Astrocyte (in vitro differentiated cells and primary cell): ENCODE measurements at regions not wholly inside any gene's neighbourhood (a gene's known extent, or its start where the extent isn't known, plus 50 kb on each side); places are given as distances from the start of the nearest gene placed in this dataset.
"Not testable (repeated sequence)": the region's sequence is repeated elsewhere in the genome, so short reads cannot be mapped to it uniquely, and the experiment has no call there.

Experiments used
- DNase-seq: peaks from one replicate; pipeline ENCODE4 v3.0.0-alpha.2; 2010; ENCODE audit warnings: low read depth
- FAIRE-seq: peaks from 2 replicates; lab custom pipeline; 2011; peaks lifted over from hg19 to GRCh38; lab: Jason Lieb, UNC
- H2AFZ ChIP-seq: 2 replicates; pipeline ENCODE4 v1.6.0; 2012; ENCODE audit warnings: low read depth, low read length, inconsistent platforms
- H3K27ac ChIP-seq: 2 replicates; pipeline ENCODE4 v1.5.1; 2011; ENCODE audit warnings: low read depth, low read length, inconsistent platforms
- H3K27me3 ChIP-seq: 2 replicates; pipeline ENCODE4 v1.6.0; 2011; ENCODE audit warnings: low read length, inconsistent platforms; ENCODE audit not compliant: insufficient read depth
- H3K36me3 ChIP-seq: 2 replicates; pipeline ENCODE4 v1.5.1; 2011; ENCODE audit warnings: low read length, inconsistent platforms; ENCODE audit not compliant: insufficient read depth
- H3K4me1 ChIP-seq: 2 replicates; pipeline ENCODE4 v1.5.1; 2011; ENCODE audit warnings: low read length, inconsistent platforms; ENCODE audit not compliant: insufficient read depth
- H3K4me2 ChIP-seq: 2 replicates; pipeline ENCODE4 v1.6.0; 2012; ENCODE audit warnings: low read length, inconsistent platforms
- H3K4me3 ChIP-seq: 2 replicates; pipeline ENCODE4 v1.5.1; 2011; ENCODE audit warnings: low read depth, mild to moderate bottlenecking, low read length, inconsistent platforms; ENCODE audit not compliant: insufficient read depth
- H3K79me2 ChIP-seq: 2 replicates; pipeline ENCODE4 v1.6.0; 2012; ENCODE audit warnings: mild to moderate bottlenecking, low read length, inconsistent platforms; ENCODE audit not compliant: insufficient read depth
- H3K9ac ChIP-seq: 2 replicates; pipeline ENCODE4 v1.6.0; 2012; ENCODE audit warnings: mild to moderate bottlenecking, low read length, inconsistent platforms
- H3K9me3 ChIP-seq: 2 replicates; pipeline ENCODE4 v1.5.1; 2012; ENCODE audit warnings: low read depth, mild to moderate bottlenecking, low read length, inconsistent platforms; ENCODE audit not compliant: insufficient read depth
- H4K20me1 ChIP-seq: 2 replicates; pipeline ENCODE4 v1.6.0; 2012; ENCODE audit warnings: low read length, inconsistent platforms; ENCODE audit not compliant: insufficient read depth
- H3K27ac Mint-ChIP-seq: one replicate; pipeline ENCODE4 v1.8.0; 2021; ENCODE audit warnings: mild to moderate bottlenecking, mixed read lengths; ENCODE audit not compliant: unreplicated experiment
- H3K27me3 Mint-ChIP-seq: one replicate; pipeline ENCODE4 v1.8.0; 2021; ENCODE audit warnings: low read depth, mixed read lengths; ENCODE audit not compliant: unreplicated experiment
- H3K36me3 Mint-ChIP-seq: one replicate; pipeline ENCODE4 v1.8.0; 2021; ENCODE audit warnings: low read depth, mixed read lengths; ENCODE audit not compliant: unreplicated experiment
- H3K4me1 Mint-ChIP-seq: one replicate; pipeline ENCODE4 v1.8.0; 2021; ENCODE audit warnings: low read depth, mixed read lengths; ENCODE audit not compliant: unreplicated experiment
- H3K4me3 Mint-ChIP-seq: one replicate; pipeline ENCODE4 v1.8.0; 2021; ENCODE audit warnings: mild to moderate bottlenecking, moderate library complexity, mixed read lengths; ENCODE audit not compliant: unreplicated experiment
- H3K9me3 Mint-ChIP-seq: one replicate; pipeline ENCODE4 v1.8.0; 2021; ENCODE audit warnings: mild to moderate bottlenecking, mixed read lengths; ENCODE audit not compliant: unreplicated experiment
- EZH2 ChIP-seq: IDR thresholded peaks from 2 replicates; pipeline ENCODE4 v1.6.1; 2012; ENCODE audit warnings: mild to moderate bottlenecking, low read length, inconsistent platforms; ENCODE audit not compliant: insufficient read depth
- TF ChIP-seq, protein P1 (sequence below): IDR thresholded peaks from 2 replicates; pipeline ENCODE4 v1.5.1; 2011; ENCODE audit warnings: low read depth, mild to moderate bottlenecking, inconsistent platforms, low read length, moderate library complexity; ENCODE audit not compliant: insufficient read depth

DNA sequence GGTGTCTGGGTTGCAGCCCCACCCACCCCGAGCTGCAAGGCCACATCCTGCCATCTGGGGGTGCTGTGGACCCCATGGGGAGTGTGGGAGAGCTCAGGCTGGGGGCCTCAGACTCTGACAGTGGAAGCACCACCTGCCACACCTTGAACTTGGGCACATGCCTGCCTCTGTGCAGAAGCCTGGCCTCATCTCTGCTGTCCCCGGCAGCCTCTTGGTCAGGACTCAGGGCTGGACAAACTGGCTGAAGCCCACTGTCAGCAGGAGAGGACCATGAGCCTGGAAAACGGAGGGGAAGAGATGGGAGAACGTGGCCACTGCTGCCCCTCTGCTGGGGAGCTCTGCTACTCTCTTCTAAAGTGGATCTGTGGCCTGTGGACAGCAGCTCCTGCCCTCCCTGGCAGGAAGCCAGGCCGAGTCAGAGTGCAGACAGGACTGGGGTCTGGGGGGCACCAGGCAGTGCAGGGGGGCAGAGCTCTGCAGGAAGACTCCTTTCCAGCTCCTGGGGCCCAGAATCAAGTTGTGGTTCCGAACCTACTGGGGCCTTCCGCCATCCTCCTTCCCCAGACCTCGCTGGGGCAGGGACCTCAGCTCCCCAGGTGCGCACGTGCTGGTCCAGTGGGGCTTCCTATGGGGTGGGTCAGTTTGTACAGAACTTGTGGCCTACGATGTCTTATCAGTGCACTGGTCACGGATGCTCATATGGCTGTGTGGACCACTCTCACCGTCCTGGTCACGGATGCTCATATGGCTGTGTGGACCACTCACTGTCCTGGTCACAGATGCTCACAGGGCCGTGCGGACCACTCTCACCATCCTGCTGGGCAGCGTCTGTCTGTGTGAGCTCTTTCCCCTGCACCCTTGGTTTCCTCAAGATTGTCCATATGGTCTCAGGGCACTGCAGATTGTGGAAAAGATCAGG is 207.7 kb downstream of the LAT start:
- no peak overlapping the region for H3K4me2 ChIP-seq
- no peaks in the 10 kb centered on the region for H3K9me3 Mint-ChIP-seq
- H4K20me1 ChIP-seq, result no peaks in the 10 kb centered on the region
- no peaks in the 10 kb centered on the region for H3K79me2 ChIP-seq
- H3K9me3 ChIP-seq, result no peaks in the 10 kb centered on the region
- H2AFZ ChIP-seq, result no peak overlapping the region
- FAIRE-seq (no peak), DNase-seq (no peak)
- peaks cover 22% of the 10 kb centered on the region for H3K27me3 Mint-ChIP-seq
- H3K9ac ChIP-seq, result no peak overlapping the region
- H3K27ac Mint-ChIP-seq, result peak overlapping the region; percentile 18
- H3K27me3 ChIP-seq, result no peaks in the 10 kb centered on the region
- no peaks in the 10 kb centered on the region for H3K4me1 ChIP-seq
- H3K36me3 Mint-ChIP-seq, result no peaks in the 10 kb centered on the region
- H3K4me3 ChIP-seq, result no peak overlapping the region
- H3K4me3 Mint-ChIP-seq, result no peak overlapping the region
- H3K27ac ChIP-seq, result no peak overlapping the region
- H3K4me1 Mint-ChIP-seq, result no peaks in the 10 kb centered on the region
- TF ChIP-seq EZH2, result no peak
- TF ChIP-seq, protein P1, sequence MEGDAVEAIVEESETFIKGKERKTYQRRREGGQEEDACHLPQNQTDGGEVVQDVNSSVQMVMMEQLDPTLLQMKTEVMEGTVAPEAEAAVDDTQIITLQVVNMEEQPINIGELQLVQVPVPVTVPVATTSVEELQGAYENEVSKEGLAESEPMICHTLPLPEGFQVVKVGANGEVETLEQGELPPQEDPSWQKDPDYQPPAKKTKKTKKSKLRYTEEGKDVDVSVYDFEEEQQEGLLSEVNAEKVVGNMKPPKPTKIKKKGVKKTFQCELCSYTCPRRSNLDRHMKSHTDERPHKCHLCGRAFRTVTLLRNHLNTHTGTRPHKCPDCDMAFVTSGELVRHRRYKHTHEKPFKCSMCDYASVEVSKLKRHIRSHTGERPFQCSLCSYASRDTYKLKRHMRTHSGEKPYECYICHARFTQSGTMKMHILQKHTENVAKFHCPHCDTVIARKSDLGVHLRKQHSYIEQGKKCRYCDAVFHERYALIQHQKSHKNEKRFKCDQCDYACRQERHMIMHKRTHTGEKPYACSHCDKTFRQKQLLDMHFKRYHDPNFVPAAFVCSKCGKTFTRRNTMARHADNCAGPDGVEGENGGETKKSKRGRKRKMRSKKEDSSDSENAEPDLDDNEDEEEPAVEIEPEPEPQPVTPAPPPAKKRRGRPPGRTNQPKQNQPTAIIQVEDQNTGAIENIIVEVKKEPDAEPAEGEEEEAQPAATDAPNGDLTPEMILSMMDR, result no peak
- no peaks in the 10 kb centered on the region for H3K36me3 ChIP-seq

DNA sequence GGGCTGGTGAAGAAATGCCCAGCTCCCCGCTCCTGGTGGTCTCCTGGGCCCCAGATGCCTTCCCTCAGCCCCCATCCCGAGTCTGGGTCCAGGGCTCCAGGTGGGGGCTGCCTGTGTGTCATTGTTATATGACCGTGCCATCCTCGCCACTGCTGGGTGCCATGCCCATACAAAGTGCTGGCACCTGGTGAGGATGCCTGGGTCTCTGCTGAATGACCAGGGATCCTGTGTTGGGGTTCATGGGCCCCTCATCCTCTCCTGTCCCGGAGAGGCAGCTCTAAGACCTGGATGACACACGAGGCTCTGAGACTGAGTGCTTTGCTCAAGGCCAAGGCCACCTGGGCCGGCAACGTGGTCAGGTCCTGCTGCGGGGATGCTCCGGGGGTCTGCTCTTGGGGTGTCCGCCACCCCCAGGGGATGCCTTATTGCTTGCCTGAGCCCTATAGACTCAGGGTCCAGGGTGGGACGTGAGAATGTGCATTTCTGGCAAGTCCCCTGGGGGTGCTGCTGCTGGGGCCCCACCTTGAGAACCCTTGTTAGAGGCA is 206.9 kb downstream of the LAT start:
- not testable (repeated sequence) for H3K9ac ChIP-seq, H3K4me3 ChIP-seq, H3K79me2 ChIP-seq, H3K27ac ChIP-seq, H3K36me3 ChIP-seq, H3K9me3 Mint-ChIP-seq, H3K4me2 ChIP-seq, H2AFZ ChIP-seq, H3K4me1 Mint-ChIP-seq, H3K4me1 ChIP-seq, H3K4me3 Mint-ChIP-seq, H3K27me3 ChIP-seq, DNase-seq, H4K20me1 ChIP-seq, H3K9me3 ChIP-seq, H3K27ac Mint-ChIP-seq, FAIRE-seq, H3K36me3 Mint-ChIP-seq
- peaks cover 22% of the 10 kb centered on the region for H3K27me3 Mint-ChIP-seq

DNA sequence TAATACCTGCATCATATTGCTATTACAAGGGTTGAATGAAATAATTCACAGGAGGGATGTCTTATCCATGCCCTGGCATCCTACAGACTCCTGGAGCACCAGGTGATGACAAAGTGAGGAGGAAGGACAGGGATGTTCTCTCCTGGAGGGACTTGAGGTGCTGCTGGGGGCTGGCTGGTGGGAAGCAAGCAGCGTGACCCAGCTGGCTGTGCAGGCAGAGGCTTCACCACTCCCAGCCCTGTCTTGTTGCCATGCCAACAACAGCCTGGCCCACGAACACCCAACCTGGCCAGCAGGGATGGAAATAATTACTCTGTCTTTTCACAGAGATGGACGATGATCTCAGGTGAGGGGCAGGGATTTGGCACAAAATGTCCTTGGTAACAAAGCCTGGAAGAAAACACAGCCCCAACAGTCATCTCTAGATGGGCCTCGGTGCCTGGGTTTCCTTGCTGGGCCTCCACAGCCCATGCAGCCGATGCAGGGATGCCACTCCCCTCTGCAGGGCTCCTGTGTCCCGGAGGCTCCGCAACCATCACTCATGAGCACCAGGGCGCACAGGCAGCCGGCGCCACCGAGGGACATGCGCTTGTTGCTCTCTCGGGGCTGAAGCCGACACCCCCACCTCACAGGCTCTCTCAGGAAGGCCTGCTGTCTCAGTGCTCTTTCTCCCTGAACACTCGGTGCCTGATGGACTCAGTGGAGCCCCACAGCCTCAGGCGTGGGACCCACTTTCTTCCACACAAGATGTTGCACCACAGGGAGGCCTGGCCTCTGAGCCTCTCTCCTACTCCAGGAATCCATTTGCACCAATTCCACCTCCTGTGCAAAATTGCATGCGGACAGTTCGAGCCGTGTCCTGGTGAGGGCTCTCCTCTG is 205.9 kb downstream of the LAT start:
- not testable (repeated sequence) for H3K4me3 Mint-ChIP-seq, H3K79me2 ChIP-seq, H4K20me1 ChIP-seq, H3K27ac ChIP-seq, H3K36me3 ChIP-seq, H3K36me3 Mint-ChIP-seq, H3K9me3 ChIP-seq, H3K4me3 ChIP-seq, H3K27me3 ChIP-seq, H2AFZ ChIP-seq, H3K4me1 Mint-ChIP-seq, H3K9ac ChIP-seq, H3K27ac Mint-ChIP-seq, H3K4me1 ChIP-seq, FAIRE-seq, DNase-seq, H3K9me3 Mint-ChIP-seq, H3K4me2 ChIP-seq
- peaks cover 23% of the 10 kb centered on the region for H3K27me3 Mint-ChIP-seq

DNA sequence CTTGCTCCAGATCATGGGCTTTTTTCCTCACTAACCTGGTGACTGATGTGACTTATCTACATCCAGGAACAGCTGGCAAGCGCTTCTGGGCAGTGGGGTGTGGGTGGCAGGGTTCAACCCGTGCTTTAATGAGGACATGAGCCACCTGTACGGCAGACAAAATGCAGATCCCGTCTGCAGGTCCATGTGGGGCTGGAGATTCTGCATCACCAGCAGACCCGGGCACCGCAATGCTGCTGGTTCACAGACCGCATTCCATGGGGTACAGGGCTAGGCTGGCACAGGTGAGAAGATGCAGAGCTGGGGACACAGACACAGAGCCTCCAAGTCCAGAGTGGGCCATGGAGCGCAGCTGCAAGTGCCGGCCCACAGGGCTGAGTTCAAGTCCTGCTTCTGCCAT is 204.0 kb downstream of the LAT start:
- not testable (repeated sequence) for H3K4me3 ChIP-seq, H3K27me3 ChIP-seq, H3K4me3 Mint-ChIP-seq, H3K27ac ChIP-seq, H3K9ac ChIP-seq, H3K36me3 Mint-ChIP-seq, DNase-seq, FAIRE-seq, H3K4me1 ChIP-seq, H3K27ac Mint-ChIP-seq, H3K9me3 Mint-ChIP-seq, H3K4me1 Mint-ChIP-seq, H3K79me2 ChIP-seq, H3K4me2 ChIP-seq, H3K9me3 ChIP-seq, H2AFZ ChIP-seq, H4K20me1 ChIP-seq, H3K36me3 ChIP-seq
- peaks cover 23% of the 10 kb centered on the region for H3K27me3 Mint-ChIP-seq
